Astrocyte of the cerebellum (primary cell): ENCODE measurements at regions not wholly inside any gene's neighbourhood (a gene's known extent, or its start where the extent isn't known, plus 50 kb on each side); places are given as distances from the start of the nearest gene placed in this dataset.
A peak's percentile ranks its signal among the peaks of the same experiment; 100 is the strongest.

Experiments
- DNase-seq: peaks from one replicate; pipeline ENCODE4 v3.0.0-alpha.2; 2011; ENCODE audit warnings: low read depth
- H3K4me3 ChIP-seq: 2 replicates; pipeline ENCODE4 v1.5.1; 2011; ENCODE audit warnings: mild to moderate bottlenecking, low read depth, low read length, moderate library complexity
- CTCF ChIP-seq: IDR thresholded peaks from 2 replicates; pipeline ENCODE4 v1.5.1; 2012; ENCODE audit warnings: low read length, low read depth, moderate library complexity, mild to moderate bottlenecking; ENCODE audit errors: missing control alignments
- in situ Hi-C: cut with HindIII; loops from 2 replicates; pipeline ENCODE4 v1.10.0; 2017; ENCODE audit warnings: low sequenced_read_pairs

GRCh38 chr10:77710759-77711682 is 73.4 kb upstream of the KCNMA1 start:
- peak overlapping the region; percentile 33 for H3K4me3 ChIP-seq
- TF ChIP-seq CTCF, result peak; percentile 99
- in situ Hi-C loops, result no loop called here
- DNase-seq, result no peak

- H3K4me3 ChIP-seq, result no peak overlapping the region
- TF ChIP-seq CTCF, result no peak
- in situ Hi-C loops, result no loop called here
- DNase-seq, result no peak
Observed at GRCh38 chr10:77710081-77710551, 72.5 kb upstream of the KCNMA1 start.

GRCh38 chr10:77707570-77707969 is 70.0 kb upstream of the KCNMA1 start:
- in situ Hi-C loops, result no loop called here
- no peak for TF ChIP-seq CTCF
- no peak for DNase-seq

GRCh38 chr10:77702166-77702565 is 64.6 kb upstream of the KCNMA1 start:
- no peak for TF ChIP-seq CTCF
- in situ Hi-C loops, result no loop called here
- H3K4me3 ChIP-seq, result no peak overlapping the region
- peak; percentile 85 for DNase-seq

More at GRCh38 chr10:77707570-77707969, 70.0 kb upstream of the KCNMA1 start:
- no peak overlapping the region for H3K4me3 ChIP-seq

- no peak overlapping the region for H3K4me3 ChIP-seq
- no peak for DNase-seq
- in situ Hi-C loops, result no loop called here
- TF ChIP-seq CTCF, result no peak
Observed at GRCh38 chr10:77700086-77700485, 62.5 kb upstream of the KCNMA1 start.

- no peak for TF ChIP-seq CTCF
- in situ Hi-C loops, result no loop called here
- no peak for DNase-seq
- no peak overlapping the region for H3K4me3 ChIP-seq
Observed at GRCh38 chr10:77699080-77699645, 61.6 kb upstream of the KCNMA1 start.
